Tibial artery (tissue), 4 donors: ENCODE measurements at regions not wholly inside any gene's neighbourhood (a gene's known extent, or its start where the extent isn't known, plus 50 kb on each side); places are given as distances from the start of the nearest gene placed in this dataset.

Source experiments
- DNase-seq, 2 donors: peaks; one replicate each; pipeline ENCODE4 v3.0.0-alpha.2; 2019
- H3K27ac ChIP-seq, 2 donors: fragments of 200-600 bp; sonication (generic) in 1 of 2; 1 replicate in 1 of 2; 2 replicates in 1 of 2; pipeline ENCODE4 v1.5.1; 2018 to 2019; ENCODE audit warnings: mild to moderate bottlenecking in 1 of 2
- H3K27me3 ChIP-seq, 2 donors: fragments of 200-600 bp; sonication (generic) in 1 of 2; one replicate each; pipeline versions ENCODE4 v1.5.1 to v1.6.0; 2016 to 2019
- H3K36me3 ChIP-seq, 3 donors: fragments of 200-600 bp; sonication (generic) in 2 of 3; one replicate each; pipeline ENCODE4 v1.5.1; 2016 to 2019; ENCODE audit warnings: mild to moderate bottlenecking in 2 of 3
- H3K4me1 ChIP-seq, 4 donors: fragments of 200-600 bp; sonication (generic) in 2 of 4; 1 replicate in 3 of 4; 2 replicates in 1 of 4; pipeline ENCODE4 v1.5.1; 2016 to 2019
- H3K4me3 ChIP-seq, 2 donors: fragments of 200-600 bp; sonication (generic) in 1 of 2; 1 replicate in 1 of 2; 2 replicates in 1 of 2; pipeline ENCODE4 v1.5.1; 2018 to 2019; ENCODE audit warnings: mild to moderate bottlenecking in 2 of 2
- H3K9me3 ChIP-seq, 3 donors: fragments of 200-600 bp; sonication (generic) in 1 of 3; one replicate each; pipeline ENCODE4 v1.5.1; 2016 to 2019
- CTCF ChIP-seq, 2 experiments: fragments of 200-600 bp in 1 of 2; fragments of 450-650 bp in 1 of 2; IDR thresholded peaks; one replicate each; pipeline ENCODE4 v1.5.1; 2017 to 2019; ENCODE audit warnings: antibody characterized with exemption in 2 of 2, mild to moderate bottlenecking in 1 of 2, moderate library complexity in 1 of 2
- intact Hi-C: fragments of 100-400 bp; cut with DNase I; formaldehyde crosslinking; loops from one replicate; pipeline ENCODE4 v1.15.0; 2023; ENCODE audit warnings: low total_unique reads

DNA sequence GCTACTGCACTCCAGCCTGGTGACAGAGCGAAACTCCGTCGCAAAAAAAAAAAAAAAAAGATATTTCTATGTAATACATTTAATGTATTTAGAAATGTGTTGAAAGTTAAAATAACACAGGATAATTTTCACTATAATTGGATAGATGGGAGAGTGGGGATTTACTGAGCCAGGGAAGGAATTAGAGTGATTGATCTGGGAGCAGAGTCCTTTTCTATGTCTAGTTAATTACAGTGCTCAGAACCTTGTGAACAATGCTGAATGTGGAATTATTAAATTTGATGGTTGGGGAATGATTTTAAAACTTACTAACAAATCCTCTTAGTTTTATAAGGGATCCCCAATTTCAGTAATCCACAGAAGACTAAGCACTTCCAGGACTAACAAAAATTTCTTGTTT, 239.7 kb downstream of the CSNK1G3 start:
- intact Hi-C loops, result no loop called here
- TF ChIP-seq CTCF (IDR thresholded peaks at IDR 0.05), result no peak
- no peak for DNase-seq
- Histone ChIP-seq H3K27ac (peak overlapping the region in 1 of 2 donors; percentile 59), H3K4me1 (peaks cover 0 to 31% (median 4%) of the 10 kb centered on the region in 4 donors), H3K4me3 (no peak overlapping the region), H3K27me3 (no peaks in the 10 kb centered on the region), H3K36me3 (no peaks in the 10 kb centered on the region), H3K9me3 (no peaks in the 10 kb centered on the region)

GRCh38 chr5:123748239-123748638, 236.3 kb downstream of the CSNK1G3 start:
- TF ChIP-seq CTCF (IDR thresholded peaks at IDR 0.05), result no peak
- Histone ChIP-seq H3K27me3 (no peaks in the 10 kb centered on the region), H3K36me3 (no peaks in the 10 kb centered on the region), H3K4me1 (peaks cover 0 to 15% (median 2%) of the 10 kb centered on the region in 4 donors), H3K27ac (no peak overlapping the region), H3K9me3 (no peaks in the 10 kb centered on the region), H3K4me3 (no peak overlapping the region)
- intact Hi-C loops, result no loop called here
- no peak for DNase-seq

GRCh38 chr5:123746683-123747360, 234.8 kb downstream of the CSNK1G3 start:
- no peaks in the 10 kb centered on the region for H3K27me3 ChIP-seq
- no peak for TF ChIP-seq CTCF (IDR thresholded peaks at IDR 0.05)
- H3K27ac ChIP-seq, result no peak overlapping the region
- intact Hi-C loops, result no loop called here
- no peak for DNase-seq
- H3K36me3 ChIP-seq, result no peaks in the 10 kb centered on the region
- peaks cover 0 to 3% (median 0%) of the 10 kb centered on the region in 4 donors for H3K4me1 ChIP-seq
- H3K9me3 ChIP-seq, result no peaks in the 10 kb centered on the region
- no peak overlapping the region for H3K4me3 ChIP-seq

DNA sequence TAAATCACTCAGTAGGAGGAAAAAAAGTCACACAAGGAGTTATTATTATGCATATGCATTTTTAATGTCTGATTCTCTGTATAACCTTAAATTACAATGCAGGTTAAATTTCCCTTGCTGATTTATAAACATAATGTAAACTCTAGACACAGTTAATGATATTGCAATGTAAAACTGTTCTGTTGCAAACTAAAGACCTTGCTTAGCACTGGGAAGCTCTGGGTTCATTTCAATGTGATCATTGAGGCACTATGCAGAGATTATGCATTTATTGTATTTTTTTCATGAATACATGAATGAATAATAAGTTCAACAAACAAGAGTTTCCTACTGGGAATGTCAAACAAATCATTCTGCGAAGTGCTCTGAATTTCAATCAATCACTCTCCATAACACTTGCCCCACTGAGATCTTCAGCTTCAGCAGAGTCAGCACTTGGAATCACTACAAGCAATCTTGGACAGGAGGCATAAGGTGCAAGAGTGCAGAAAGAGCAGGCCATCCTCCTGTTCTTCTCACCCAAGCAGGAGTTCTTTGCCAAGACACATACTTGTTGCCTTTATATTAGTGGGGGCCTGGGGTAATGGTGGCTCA, 232.1 kb downstream of the CSNK1G3 start:
- intact Hi-C loops, result no loop called here
- DNase-seq, result no peak
- no peaks in the 10 kb centered on the region for H3K36me3 ChIP-seq
- H3K4me3 ChIP-seq, result no peak overlapping the region
- no peak for TF ChIP-seq CTCF (IDR thresholded peaks at IDR 0.05)
- H3K4me1 ChIP-seq, result peaks cover 0 to 3% (median 0%) of the 10 kb centered on the region in 4 donors
- H3K27ac ChIP-seq, result no peak overlapping the region
- H3K27me3 ChIP-seq, result no peaks in the 10 kb centered on the region
- no peaks in the 10 kb centered on the region for H3K9me3 ChIP-seq

GRCh38 chr5:123735384-123735783, 223.4 kb downstream of the CSNK1G3 start:
- no peak for DNase-seq
- intact Hi-C loops, result no loop called here
- no peaks in the 10 kb centered on the region for H3K4me1 ChIP-seq
- no peaks in the 10 kb centered on the region for H3K36me3 ChIP-seq
- peaks cover 0 to 7% (median 0%) of the 10 kb centered on the region in 3 donors for H3K9me3 ChIP-seq
- H3K27me3 ChIP-seq, result no peaks in the 10 kb centered on the region
- no peak overlapping the region for H3K27ac ChIP-seq
- no peak for TF ChIP-seq CTCF (IDR thresholded peaks at IDR 0.05)
- no peak overlapping the region for H3K4me3 ChIP-seq
